IMR-90 (cell line): ENCODE measurements at regions not wholly inside any gene's neighbourhood (a gene's known extent, or its start where the extent isn't known, plus 50 kb on each side); places are given as distances from the start of the nearest gene placed in this dataset.

ENCODE experiments used
- ATAC-seq: fragments of 200-7000 bp; cut with Tn5 transposase; 2 replicates; pipeline ENCODE4 v1.9.1; 2020; ENCODE audit warnings: low read depth, mild to moderate bottlenecking, moderate library complexity
- BruUV-seq: library from RNA; stranded (reverse); fragments of 400-500 nt; replicated peaks from 2 replicates; lab custom pipeline; 2021; lab: Mats Ljungman, UMichigan
- CTCF ChIA-PET: fragments of 300-600 bp; formaldehyde crosslinking; extraction: SDS; loops from one replicate; lab custom pipeline; 2021; ENCODE audit warnings: antibody characterized with exemption; lab: Yijun Ruan, JAX
- POLR2A ChIA-PET: fragments of 300-600 bp; sonication (Branson Sonifier 250); formaldehyde crosslinking; loops from one replicate; lab custom pipeline; 2022; ENCODE audit warnings: antibody characterized with exemption; ENCODE audit not compliant: unreplicated experiment; lab: Charles Lee
- DNase-seq: peaks from one replicate; pipeline ENCODE4 v3.0.0; 2013
- H2AFZ ChIP-seq: replicated peaks from 2 replicates; pipeline ENCODE3; 2013; ENCODE audit warnings: low read length, mild to moderate bottlenecking; ENCODE audit not compliant: poor library complexity
- H2AK5ac ChIP-seq: 2 replicates; pipeline ENCODE4 v1.6.1; 2013; ENCODE audit warnings: low read depth, low read length, inconsistent platforms
- H2AK9ac ChIP-seq: replicated peaks from 2 replicates; pipeline ENCODE3; 2013; ENCODE audit warnings: mild to moderate bottlenecking, low read depth, low read length, moderate library complexity; ENCODE audit not compliant: poor library complexity
- H2BK120ac ChIP-seq: 2 replicates; pipeline ENCODE4 v1.6.1; 2013; ENCODE audit warnings: low read depth, low read length, inconsistent platforms
- H2BK15ac ChIP-seq: 3 replicates; pipeline ENCODE4 v1.6.1; 2013; ENCODE audit warnings: low read depth, low read length, inconsistent platforms
- H2BK20ac ChIP-seq: 2 replicates; pipeline ENCODE4 v1.6.1; 2013; ENCODE audit warnings: low read depth, mild to moderate bottlenecking, inconsistent platforms, low read length, moderate library complexity
- H2BK5ac ChIP-seq: 2 replicates; pipeline ENCODE4 v1.6.1; 2013; ENCODE audit warnings: mild to moderate bottlenecking, low read depth, low read length, inconsistent platforms; ENCODE audit not compliant: poor library complexity, severe bottlenecking
- H3K14ac ChIP-seq: replicated peaks from 2 replicates; pipeline ENCODE4 v1.6.1; 2013; ENCODE audit warnings: low read depth, low read length, inconsistent platforms
- H3K18ac ChIP-seq: 2 replicates; pipeline ENCODE4 v1.6.1; 2013; ENCODE audit warnings: low read depth, low read length, control low read depth
- H3K23ac ChIP-seq: 2 replicates; pipeline ENCODE4 v1.6.1; 2013; ENCODE audit warnings: low read depth, low read length, inconsistent platforms
- H3K27ac ChIP-seq: 2 replicates; pipeline ENCODE4 v1.5.1; 2013; ENCODE audit warnings: mild to moderate bottlenecking, control low read depth, low read length; ENCODE audit not compliant: insufficient read depth
- H3K27me3 ChIP-seq: 2 replicates; pipeline ENCODE4 v1.6.1; 2013; ENCODE audit warnings: low read length; ENCODE audit not compliant: control insufficient read depth, insufficient read depth
- H3K36me3 ChIP-seq: 2 replicates; pipeline ENCODE4 v1.6.1; 2013; ENCODE audit warnings: low read length, mixed read lengths; ENCODE audit not compliant: control insufficient read depth, insufficient read depth
- H3K4ac ChIP-seq: 2 replicates; pipeline ENCODE4 v1.6.1; 2013; ENCODE audit warnings: low read depth, low read length, inconsistent platforms
- H3K4me1 ChIP-seq: 2 replicates; pipeline ENCODE4 v1.6.1; 2013; ENCODE audit warnings: low read length, mixed read lengths; ENCODE audit not compliant: control insufficient read depth, insufficient read depth
- H3K4me2 ChIP-seq: 2 replicates; pipeline ENCODE4 v1.6.1; 2013; ENCODE audit warnings: low read depth, mild to moderate bottlenecking, control low read depth, low read length, moderate library complexity
- H3K4me3 ChIP-seq: 2 replicates; pipeline ENCODE4 v1.5.1; 2013; ENCODE audit warnings: low read depth, mild to moderate bottlenecking, control low read depth, low read length, moderate library complexity; ENCODE audit not compliant: insufficient read depth
- H3K56ac ChIP-seq: 2 replicates; pipeline ENCODE4 v1.6.1; 2013; ENCODE audit warnings: low read length, inconsistent platforms; ENCODE audit not compliant: insufficient read depth; ENCODE audit errors: extremely low read depth
- H3K79me1 ChIP-seq, 2 experiments: 2 replicates each; pipeline ENCODE4 v1.6.1; 2013; ENCODE audit warnings: low read length in 2 of 2, inconsistent platforms in 1 of 2, low read depth in 1 of 2
- H3K9ac ChIP-seq: 2 replicates; pipeline ENCODE4 v1.6.1; 2013; ENCODE audit warnings: low read depth, low read length, control low read depth
- H3K9me1 ChIP-seq: 2 replicates; pipeline ENCODE4 v1.6.1; 2013; ENCODE audit warnings: low read length, inconsistent platforms; ENCODE audit not compliant: insufficient read depth
- H3K9me3 ChIP-seq: 2 replicates; pipeline ENCODE4 v1.6.1; 2013; ENCODE audit warnings: low read length; ENCODE audit not compliant: control insufficient read depth, insufficient read depth
- H4K20me1 ChIP-seq: 2 replicates; pipeline ENCODE4 v1.6.1; 2013; ENCODE audit warnings: low read length, inconsistent platforms; ENCODE audit not compliant: insufficient read depth
- H4K5ac ChIP-seq: 2 replicates; pipeline ENCODE4 v1.6.1; 2013; ENCODE audit warnings: mild to moderate bottlenecking, low read depth, low read length, control low read depth
- H4K8ac ChIP-seq, 2 experiments: 2 replicates each; pipeline ENCODE4 v1.6.1; 2013; ENCODE audit warnings: low read depth in 2 of 2, low read length in 2 of 2, control low read depth in 1 of 2, inconsistent platforms in 1 of 2
- H4K91ac ChIP-seq: 2 replicates; pipeline ENCODE4 v1.6.1; 2013; ENCODE audit warnings: low read depth, low read length, inconsistent platforms; ENCODE audit not compliant: insufficient read depth
- BHLHE40 ChIP-seq: fragments of 150-350 bp; IDR thresholded peaks from 2 replicates; pipeline ENCODE4 v1.6.1; 2016; ENCODE audit warnings: mild to moderate bottlenecking, low read depth, low read length
- CEBPB ChIP-seq: IDR thresholded peaks from 2 replicates; pipeline ENCODE4 v1.6.1; 2012; ENCODE audit warnings: low read depth, low read length, improper control_type of control experiment
- CHD1 ChIP-seq: IDR thresholded peaks from 2 replicates; pipeline ENCODE4 v1.6.1; 2012; ENCODE audit warnings: low read depth, low read length, improper control_type of control experiment
- CTCF ChIP-seq: conservative IDR thresholded peaks from 2 replicates; pipeline ENCODE4 v1.5.1; 2012; ENCODE audit warnings: mild to moderate bottlenecking, low read depth, low read length, improper control_type of control experiment
- FOS ChIP-seq: fragments of 150-350 bp; IDR thresholded peaks from 2 replicates; pipeline ENCODE4 v1.6.1; 2016; ENCODE audit warnings: low read depth, low read length
- MAFK ChIP-seq: IDR thresholded peaks from 2 replicates; pipeline ENCODE4 v1.6.1; 2012; ENCODE audit warnings: low read depth, low read length, improper control_type of control experiment
- MAZ ChIP-seq: IDR thresholded peaks from 2 replicates; pipeline ENCODE4 v1.6.1; 2012; ENCODE audit warnings: low read depth, mild to moderate bottlenecking, low read length, improper control_type of control experiment, moderate library complexity, borderline replicate concordance
- MXI1 ChIP-seq: IDR thresholded peaks from 2 replicates; pipeline ENCODE4 v1.6.1; 2012; ENCODE audit warnings: low read depth, mild to moderate bottlenecking, low read length, moderate library complexity, borderline replicate concordance
- NFE2L2 ChIP-seq: fragments of 150-350 bp; IDR thresholded peaks from 2 replicates; pipeline ENCODE4 v1.6.1; 2016; ENCODE audit warnings: low read depth, mild to moderate bottlenecking, low read length
- POLR2A ChIP-seq: IDR thresholded peaks from 2 replicates; pipeline ENCODE4 v1.6.1; 2012; ENCODE audit warnings: mild to moderate bottlenecking, low read depth, low read length
- RCOR1 ChIP-seq: IDR thresholded peaks from 2 replicates; pipeline ENCODE4 v1.6.1; 2012; ENCODE audit warnings: mild to moderate bottlenecking, low read length, improper control_type of control experiment; ENCODE audit not compliant: insufficient replicate concordance
- RFX5 ChIP-seq: IDR thresholded peaks from 2 replicates; pipeline ENCODE4 v1.8.0; 2012; ENCODE audit warnings: low read depth, mild to moderate bottlenecking, low read length, moderate library complexity
- SMC3 ChIP-seq: fragments of 150-350 bp; IDR thresholded peaks from 2 replicates; pipeline ENCODE4 v1.6.1; 2016; ENCODE audit warnings: low read depth, mild to moderate bottlenecking, antibody characterized with exemption, low read length, moderate library complexity
- WGBS, 2 experiments: methylation state at CpG; one replicate each; pipeline versions ENCODE4 v1.1.5 to v1.1.7; 2013; ENCODE audit warnings: missing lambda C conversion rate in 2 of 2; ENCODE audit not compliant: insufficient read length in 1 of 2; ENCODE audit errors: extremely low coverage in 2 of 2; 5-methylcytosine and 5-hydroxymethylcytosine counted together
- dilution Hi-C: fragments of 300-500 bp; cut with HindIII; formaldehyde crosslinking; loops from one replicate; pipeline ENCODE4 v1.14.3; 2018; ENCODE audit warnings: low sequenced_read_pairs; ENCODE audit not compliant: unreplicated experiment
- in situ Hi-C: fragments of 300-500 bp; cut with MboI; formaldehyde crosslinking; loops from 3 replicates; pipeline ENCODE4 v1.14.3; 2019; ENCODE audit warnings: low sequenced_read_pairs, inconsistent platforms, mixed read lengths
- intact Hi-C: fragments of 100-400 bp; cut with micrococcal nuclease; formaldehyde crosslinking; loops from 2 replicates; pipeline ENCODE4 v1.10.0; 2022
- TF ChIP-seq, protein P1 (sequence below): fragments of 150-350 bp; IDR thresholded peaks from 2 replicates; pipeline ENCODE4 v1.6.1; 2017; ENCODE audit warnings: mild to moderate bottlenecking, antibody characterized with exemption, low read length, low read depth

DNA sequence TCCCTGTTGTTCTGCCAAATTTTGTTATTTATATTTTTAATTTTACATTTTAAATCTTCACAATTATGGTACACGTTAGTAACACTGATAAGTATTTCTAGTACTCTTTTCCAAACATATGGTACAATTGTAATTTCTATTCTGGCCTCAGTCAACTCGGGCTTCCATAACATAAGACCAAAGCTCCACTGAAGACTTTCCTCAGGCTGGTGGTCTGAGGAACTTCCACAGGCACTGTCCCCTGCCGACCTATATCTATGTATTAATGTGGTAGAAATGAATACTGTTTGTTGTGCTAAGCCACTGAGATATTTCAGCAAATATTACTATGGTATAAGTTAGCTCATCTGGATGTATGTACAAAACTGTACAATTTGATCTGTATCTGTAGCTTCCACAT is 407.6 kb upstream of the ZNF804A start:
- H2BK20ac ChIP-seq: no peak overlapping the region
- BruUV-seq: no TSS peak
- dilution Hi-C loops: no loop called here

More for the DNA sequence above, 407.6 kb upstream of the ZNF804A start:
- H3K14ac ChIP-seq: no peak overlapping the region
- H2BK5ac ChIP-seq: no peak overlapping the region
- H3K23ac ChIP-seq: no peak overlapping the region
- H3K56ac ChIP-seq: no peak overlapping the region
- H3K36me3 ChIP-seq: no peaks in the 10 kb centered on the region
- no peaks in the 10 kb centered on the region for H3K79me1 ChIP-seq
- intact Hi-C loops: no loop called here
- no peaks in the 10 kb centered on the region for H3K27me3 ChIP-seq
- in situ Hi-C loops: no loop called here
- no peak overlapping the region for H2AFZ ChIP-seq
- no peaks in the 10 kb centered on the region for H3K9me1 ChIP-seq
- DNase-seq (no peak), ATAC-seq (no peak)
- H4K20me1 ChIP-seq: no peaks in the 10 kb centered on the region
- ChIA-PET CTCF (no interaction called here), POLR2A (no interaction called here)
- no peak overlapping the region for H4K5ac ChIP-seq
- H3K4me1 ChIP-seq: no peaks in the 10 kb centered on the region
- H2AK5ac ChIP-seq: no peak overlapping the region
- H3K4me3 ChIP-seq: no peak overlapping the region
- H3K27ac ChIP-seq: no peak overlapping the region
- no CpG with 5 or more reads among the region's 3 CpGs for WGBS, 2 experiments
- H3K9ac ChIP-seq: no peak overlapping the region
- no peak overlapping the region for H4K91ac ChIP-seq
- no peak overlapping the region for H4K8ac ChIP-seq
- H3K18ac ChIP-seq: no peak overlapping the region
- H3K4me2 ChIP-seq: no peak overlapping the region
- no peak overlapping the region for H2BK15ac ChIP-seq
- H3K4ac ChIP-seq: no peak overlapping the region
- H2AK9ac ChIP-seq: no peak overlapping the region
- H3K9me3 ChIP-seq: peaks cover 2% of the 10 kb centered on the region; the same call in 1 of the 2 replicates
- TF ChIP-seq MXI1 (no peak), FOS (no peak), NFE2L2 (no peak), CEBPB (no peak), CHD1 (no peak), POLR2A (no peak), SMC3 (no peak), RCOR1 (no peak), MAZ (no peak), CTCF (no peak), MAFK (no peak), RFX5 (no peak), BHLHE40 (no peak)
- TF ChIP-seq, protein P1, sequence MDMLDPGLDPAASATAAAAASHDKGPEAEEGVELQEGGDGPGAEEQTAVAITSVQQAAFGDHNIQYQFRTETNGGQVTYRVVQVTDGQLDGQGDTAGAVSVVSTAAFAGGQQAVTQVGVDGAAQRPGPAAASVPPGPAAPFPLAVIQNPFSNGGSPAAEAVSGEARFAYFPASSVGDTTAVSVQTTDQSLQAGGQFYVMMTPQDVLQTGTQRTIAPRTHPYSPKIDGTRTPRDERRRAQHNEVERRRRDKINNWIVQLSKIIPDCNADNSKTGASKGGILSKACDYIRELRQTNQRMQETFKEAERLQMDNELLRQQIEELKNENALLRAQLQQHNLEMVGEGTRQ: no peak
- H2BK120ac ChIP-seq: no peak overlapping the region
